Neural crest cell (in vitro differentiated cells): ENCODE measurements at regions not wholly inside any gene's neighbourhood (a gene's known extent, or its start where the extent isn't known, plus 50 kb on each side); places are given as distances from the start of the nearest gene placed in this dataset.

ENCODE experiments used
- DNase-seq: peaks from one replicate; pipeline ENCODE4 v3.0.0; 2021; ENCODE audit warnings: low read depth, mixed read lengths, low spot score
- H3K27ac Mint-ChIP-seq: one replicate; pipeline ENCODE4 v1.8.0; 2021; ENCODE audit warnings: mild to moderate bottlenecking, mixed read lengths; ENCODE audit not compliant: unreplicated experiment
- H3K27me3 Mint-ChIP-seq: 2 replicates; pipeline ENCODE4 v1.8.0; 2021; ENCODE audit warnings: low read depth, mild to moderate bottlenecking, mixed read lengths
- H3K36me3 Mint-ChIP-seq: 2 replicates; pipeline ENCODE4 v1.8.0; 2021; ENCODE audit warnings: low read depth, mild to moderate bottlenecking, mixed read lengths
- H3K4me1 Mint-ChIP-seq: 2 replicates; pipeline ENCODE4 v1.8.0; 2021; ENCODE audit warnings: mixed read lengths
- H3K4me3 Mint-ChIP-seq: one replicate; pipeline ENCODE4 v1.8.0; 2021; ENCODE audit warnings: mild to moderate bottlenecking, mixed read lengths
- H3K9me3 Mint-ChIP-seq: 2 replicates; pipeline ENCODE4 v1.8.0; 2021; ENCODE audit warnings: mixed read lengths
- CTCF ChIP-seq: fragments of 200-600 bp; sonication (generic); conservative IDR thresholded peaks from 2 replicates; pipeline ENCODE4 v1.5.0; 2021; ENCODE audit warnings: antibody characterized with exemption, mild to moderate bottlenecking

- Mint-ChIP-seq H3K27me3 (no peaks in the 10 kb centered on the region), H3K4me1 (peaks cover 8% of the 10 kb centered on the region), H3K36me3 (no peaks in the 10 kb centered on the region), H3K9me3 (peaks cover 3% of the 10 kb centered on the region), H3K27ac (no peak overlapping the region), H3K4me3 (no peak overlapping the region)
- no peak for DNase-seq
- TF ChIP-seq CTCF, result no peak
Measured at GRCh38 chr5:68953875-68954617, 139.8 kb upstream of the SLC30A5 start.

- peaks cover 3% of the 10 kb centered on the region for H3K9me3 Mint-ChIP-seq
- no peaks in the 10 kb centered on the region for H3K27me3 Mint-ChIP-seq
- no peak for DNase-seq
- H3K36me3 Mint-ChIP-seq, result no peaks in the 10 kb centered on the region
- peaks cover 8% of the 10 kb centered on the region for H3K4me1 Mint-ChIP-seq
- peak overlapping the region; percentile 23 for H3K27ac Mint-ChIP-seq
- no peak for TF ChIP-seq CTCF
- H3K4me3 Mint-ChIP-seq, result no peak overlapping the region
Measured at GRCh38 chr5:68954618-68954910, 139.2 kb upstream of the SLC30A5 start.

- no peak overlapping the region for H3K27ac Mint-ChIP-seq
- peaks cover 3% of the 10 kb centered on the region for H3K9me3 Mint-ChIP-seq
- no peak for DNase-seq
- no peaks in the 10 kb centered on the region for H3K27me3 Mint-ChIP-seq
- H3K4me1 Mint-ChIP-seq, result peaks cover 1% of the 10 kb centered on the region
- H3K36me3 Mint-ChIP-seq, result no peaks in the 10 kb centered on the region
- no peak overlapping the region for H3K4me3 Mint-ChIP-seq
- TF ChIP-seq CTCF, result no peak
Measured at GRCh38 chr5:68957591-68957990, 136.2 kb upstream of the SLC30A5 start.

GRCh38 chr5:68958428-68958827 lies 135.4 kb upstream of the SLC30A5 start:
- DNase-seq, result no peak
- no peaks in the 10 kb centered on the region for H3K36me3 Mint-ChIP-seq
- TF ChIP-seq CTCF, result no peak
- no peak overlapping the region for H3K27ac Mint-ChIP-seq
- H3K4me3 Mint-ChIP-seq, result no peak overlapping the region
- H3K27me3 Mint-ChIP-seq, result no peaks in the 10 kb centered on the region
- peaks cover 6% of the 10 kb centered on the region for H3K4me1 Mint-ChIP-seq
- no peaks in the 10 kb centered on the region for H3K9me3 Mint-ChIP-seq

GRCh38 chr5:68960456-68960855 lies 133.4 kb upstream of the SLC30A5 start:
- no peak for TF ChIP-seq CTCF
- H3K4me3 Mint-ChIP-seq, result no peak overlapping the region
- no peak overlapping the region for H3K27ac Mint-ChIP-seq
- no peaks in the 10 kb centered on the region for H3K27me3 Mint-ChIP-seq
- H3K9me3 Mint-ChIP-seq, result no peaks in the 10 kb centered on the region
- peaks cover 6% of the 10 kb centered on the region for H3K4me1 Mint-ChIP-seq
- DNase-seq, result no peak
- no peaks in the 10 kb centered on the region for H3K36me3 Mint-ChIP-seq

- Mint-ChIP-seq H3K36me3 (no peaks in the 10 kb centered on the region), H3K9me3 (no peaks in the 10 kb centered on the region)
- no peak for TF ChIP-seq CTCF
Measured at GRCh38 chr5:68960961-68961360, 132.9 kb upstream of the SLC30A5 start.

More at GRCh38 chr5:68960961-68961360, 132.9 kb upstream of the SLC30A5 start:
- no peak overlapping the region for H3K27ac Mint-ChIP-seq
- peaks cover 6% of the 10 kb centered on the region for H3K4me1 Mint-ChIP-seq
- H3K27me3 Mint-ChIP-seq, result no peaks in the 10 kb centered on the region
- DNase-seq, result no peak
- H3K4me3 Mint-ChIP-seq, result no peak overlapping the region
